ENCODE measurements at regions not wholly inside any gene's neighbourhood (a gene's known extent, or its start where the extent isn't known, plus 50 kb on each side); places are given as distances from the start of the nearest gene placed in this dataset.
"Not testable (repeated sequence)": the region's sequence is repeated elsewhere in the genome, so short reads cannot be mapped to it uniquely, and the experiment has no call there.

GRCh38 chr11:95647355-95647754 lies 142.2 kb downstream of the FAM76B start:
- no peak overlapping the region for H3K27ac Mint-ChIP-seq
- peaks cover 9% of the 10 kb centered on the region for H3K9me3 Mint-ChIP-seq
- H3K4me1 Mint-ChIP-seq = peaks cover 4% of the 10 kb centered on the region
- H3K4me3 Mint-ChIP-seq = no peak overlapping the region
- H3K27me3 Mint-ChIP-seq = peaks cover 3% of the 10 kb centered on the region
- DNase-seq = no peak
- peaks cover 4% of the 10 kb centered on the region for H3K36me3 Mint-ChIP-seq

- H3K4me1 Mint-ChIP-seq = peaks cover 16% of the 10 kb centered on the region
- peaks cover 19% of the 10 kb centered on the region for H3K36me3 Mint-ChIP-seq
- peak; percentile 39 for DNase-seq
Observed at GRCh38 chr11:95641495-95641894, 148.1 kb downstream of the FAM76B start.

GRCh38 chr11:95638501-95638900 lies 151.1 kb downstream of the FAM76B start:
- Mint-ChIP-seq H3K9me3 (peaks cover 13% of the 10 kb centered on the region), H3K4me1 (peaks cover 16% of the 10 kb centered on the region), H3K27ac (no peak overlapping the region), H3K4me3 (no peak overlapping the region), H3K27me3 (no peaks in the 10 kb centered on the region), H3K36me3 (peaks cover 19% of the 10 kb centered on the region)
- no peak for DNase-seq

More at GRCh38 chr11:95641495-95641894, 148.1 kb downstream of the FAM76B start:
- Mint-ChIP-seq H3K9me3 (peaks cover 16% of the 10 kb centered on the region), H3K4me3 (no peak overlapping the region), H3K27me3 (no peaks in the 10 kb centered on the region), H3K27ac (peak overlapping the region; percentile 89)

GRCh38 chr11:95625164-95625900 lies 164.2 kb downstream of the FAM76B start:
- no peak for DNase-seq
- Mint-ChIP-seq H3K4me1 (no peaks in the 10 kb centered on the region), H3K27me3 (no peaks in the 10 kb centered on the region), H3K36me3 (no peaks in the 10 kb centered on the region), H3K27ac (peak overlapping the region; percentile 12), H3K4me3 (no peak overlapping the region), H3K9me3 (peaks cover 6% of the 10 kb centered on the region)

- no peak for DNase-seq
- peaks cover 19% of the 10 kb centered on the region for H3K9me3 Mint-ChIP-seq
- peaks cover 5% of the 10 kb centered on the region for H3K4me1 Mint-ChIP-seq
- peaks cover 4% of the 10 kb centered on the region for H3K27me3 Mint-ChIP-seq
- H3K27ac Mint-ChIP-seq = no peak overlapping the region
- H3K36me3 Mint-ChIP-seq = peaks cover 7% of the 10 kb centered on the region
- H3K4me3 Mint-ChIP-seq = no peak overlapping the region
Observed at GRCh38 chr11:95616256-95616804, 173.3 kb downstream of the FAM76B start.

- Mint-ChIP-seq H3K27me3 (peaks cover 4% of the 10 kb centered on the region), H3K4me3 (no peak overlapping the region), H3K27ac (no peak overlapping the region), H3K9me3 (no peaks in the 10 kb centered on the region), H3K4me1 (no peaks in the 10 kb centered on the region), H3K36me3 (no peaks in the 10 kb centered on the region)
- no peak for DNase-seq
Observed at GRCh38 chr11:95611827-95612226, 177.8 kb downstream of the FAM76B start.

- H3K27me3 Mint-ChIP-seq = peaks cover 12% of the 10 kb centered on the region
- not testable (repeated sequence) for H3K9me3 Mint-ChIP-seq, H3K36me3 Mint-ChIP-seq, DNase-seq, H3K27ac Mint-ChIP-seq, H3K4me3 Mint-ChIP-seq, H3K4me1 Mint-ChIP-seq
Observed at GRCh38 chr11:95610185-95610584, 179.4 kb downstream of the FAM76B start.

- no peak for DNase-seq
- Mint-ChIP-seq H3K27me3 (peaks cover 17% of the 10 kb centered on the region), H3K27ac (no peak overlapping the region), H3K36me3 (peaks cover 4% of the 10 kb centered on the region), H3K4me1 (peaks cover 12% of the 10 kb centered on the region), H3K4me3 (no peak overlapping the region), H3K9me3 (no peaks in the 10 kb centered on the region)
Observed at GRCh38 chr11:95608093-95608492, 181.5 kb downstream of the FAM76B start.

GRCh38 chr11:95606824-95607223 lies 182.8 kb downstream of the FAM76B start:
- Mint-ChIP-seq H3K27ac (no peak overlapping the region), H3K4me3 (no peak overlapping the region), H3K9me3 (no peaks in the 10 kb centered on the region), H3K36me3 (peaks cover 4% of the 10 kb centered on the region), H3K27me3 (peaks cover 17% of the 10 kb centered on the region), H3K4me1 (peaks cover 12% of the 10 kb centered on the region)
- no peak for DNase-seq

- H3K4me3 Mint-ChIP-seq = no peak overlapping the region
- H3K9me3 Mint-ChIP-seq = no peaks in the 10 kb centered on the region
- no peak overlapping the region for H3K27ac Mint-ChIP-seq
- H3K27me3 Mint-ChIP-seq = peaks cover 17% of the 10 kb centered on the region
- peaks cover 16% of the 10 kb centered on the region for H3K4me1 Mint-ChIP-seq
- peaks cover 4% of the 10 kb centered on the region for H3K36me3 Mint-ChIP-seq
- DNase-seq = no peak
Observed at GRCh38 chr11:95605271-95605940, 184.2 kb downstream of the FAM76B start.

GRCh38 chr11:95599959-95600586 lies 189.5 kb downstream of the FAM76B start:
- H3K4me1 Mint-ChIP-seq = peaks cover 27% of the 10 kb centered on the region
- DNase-seq = peak; percentile 54
- H3K27ac Mint-ChIP-seq = peak overlapping the region; percentile 83
- H3K4me3 Mint-ChIP-seq = no peak overlapping the region
- peaks cover 8% of the 10 kb centered on the region for H3K9me3 Mint-ChIP-seq
- H3K27me3 Mint-ChIP-seq = peaks cover 6% of the 10 kb centered on the region
- H3K36me3 Mint-ChIP-seq = peaks cover 9% of the 10 kb centered on the region

GRCh38 chr11:95595973-95596489 lies 193.6 kb downstream of the FAM76B start:
- Mint-ChIP-seq H3K27ac (no peak overlapping the region), H3K4me1 (peaks cover 23% of the 10 kb centered on the region), H3K27me3 (no peaks in the 10 kb centered on the region), H3K9me3 (peaks cover 8% of the 10 kb centered on the region), H3K4me3 (no peak overlapping the region), H3K36me3 (peaks cover 9% of the 10 kb centered on the region)
- DNase-seq = no peak

- Mint-ChIP-seq H3K27me3 (no peaks in the 10 kb centered on the region), H3K36me3 (peaks cover 9% of the 10 kb centered on the region), H3K27ac (no peak overlapping the region), H3K4me3 (no peak overlapping the region), H3K4me1 (peaks cover 19% of the 10 kb centered on the region), H3K9me3 (peaks cover 8% of the 10 kb centered on the region)
- no peak for DNase-seq
Observed at GRCh38 chr11:95595541-95595940, 194.0 kb downstream of the FAM76B start.

- Mint-ChIP-seq H3K9me3 (peaks cover 8% of the 10 kb centered on the region), H3K4me3 (no peak overlapping the region), H3K36me3 (peaks cover 9% of the 10 kb centered on the region), H3K4me1 (peaks cover 9% of the 10 kb centered on the region), H3K27me3 (no peaks in the 10 kb centered on the region), H3K27ac (no peak overlapping the region)
- DNase-seq = no peak
Observed at GRCh38 chr11:95593111-95593510, 196.5 kb downstream of the FAM76B start.

- H3K4me3 Mint-ChIP-seq = no peak overlapping the region
- peaks cover 6% of the 10 kb centered on the region for H3K9me3 Mint-ChIP-seq
Observed at GRCh38 chr11:95592471-95592870, 197.1 kb downstream of the FAM76B start.

More at GRCh38 chr11:95592471-95592870, 197.1 kb downstream of the FAM76B start:
- H3K27me3 Mint-ChIP-seq = no peaks in the 10 kb centered on the region
- peaks cover 6% of the 10 kb centered on the region for H3K4me1 Mint-ChIP-seq
- H3K36me3 Mint-ChIP-seq = peaks cover 6% of the 10 kb centered on the region
- DNase-seq = no peak
- no peak overlapping the region for H3K27ac Mint-ChIP-seq

Data from activated naive CD8-positive, alpha-beta T cell treated with anti-CD3 and anti-CD28 coated beads for 36 hours (primary cell).